DMS153 treated with DMSO at 0.1 percent for 48 hours (cell line): ENCODE measurements at regions not wholly inside any gene's neighbourhood (a gene's known extent, or its start where the extent isn't known, plus 50 kb on each side); places are given as distances from the start of the nearest gene placed in this dataset.
"Not testable (repeated sequence)": the region's sequence is repeated elsewhere in the genome, so short reads cannot be mapped to it uniquely, and the experiment has no call there.

Experiments used
- DNase-seq: peaks from one replicate; lab custom pipeline; 2025; ENCODE audit not compliant: unreplicated experiment; lab: John Stamatoyannopoulos, UW

GRCh38 chrX:143228600-143228999 is 202.9 kb downstream of the SPANXN4 start:
- not testable (repeated sequence) for DNase-seq

- no peak for DNase-seq
Observed at GRCh38 chrX:143206966-143207365, 181.2 kb downstream of the SPANXN4 start.

GRCh38 chrX:143171703-143172102 is 146.0 kb downstream of the SPANXN4 start:
- no peak for DNase-seq

- no peak for DNase-seq
Observed at GRCh38 chrX:143165778-143166177, 140.1 kb downstream of the SPANXN4 start.

- DNase-seq = no peak
Observed at GRCh38 chrX:143139681-143140080, 114.0 kb downstream of the SPANXN4 start.

- DNase-seq = peak; percentile 68
Observed at GRCh38 chrX:143121477-143121876, 95.7 kb downstream of the SPANXN4 start.

- no peak for DNase-seq
Observed at GRCh38 chrX:143115466-143115865, 89.7 kb downstream of the SPANXN4 start.

GRCh38 chrX:143095816-143096215 is 70.1 kb downstream of the SPANXN4 start:
- no peak for DNase-seq

- DNase-seq = no peak
Observed at GRCh38 chrX:143095321-143095720, 69.6 kb downstream of the SPANXN4 start.

- DNase-seq = no peak
Observed at GRCh38 chrX:143094417-143095023, 68.8 kb downstream of the SPANXN4 start.
